HG03095 (cell line): ENCODE measurements at regions not wholly inside any gene's neighbourhood (a gene's known extent, or its start where the extent isn't known, plus 50 kb on each side); places are given as distances from the start of the nearest gene placed in this dataset.
"Not testable (repeated sequence)": the region's sequence is repeated elsewhere in the genome, so short reads cannot be mapped to it uniquely, and the experiment has no call there.

Experiments used
- ATAC-seq: cut with Tn5 transposase; IDR thresholded peaks from one replicate; pipeline ENCODE4 v1.9.1; 2021; ENCODE audit warnings: moderate library complexity; ENCODE audit not compliant: unreplicated experiment

GRCh38 chr4:71204056-71204455, 134.8 kb upstream of the SLC4A4 start:
- no peak for ATAC-seq

DNA sequence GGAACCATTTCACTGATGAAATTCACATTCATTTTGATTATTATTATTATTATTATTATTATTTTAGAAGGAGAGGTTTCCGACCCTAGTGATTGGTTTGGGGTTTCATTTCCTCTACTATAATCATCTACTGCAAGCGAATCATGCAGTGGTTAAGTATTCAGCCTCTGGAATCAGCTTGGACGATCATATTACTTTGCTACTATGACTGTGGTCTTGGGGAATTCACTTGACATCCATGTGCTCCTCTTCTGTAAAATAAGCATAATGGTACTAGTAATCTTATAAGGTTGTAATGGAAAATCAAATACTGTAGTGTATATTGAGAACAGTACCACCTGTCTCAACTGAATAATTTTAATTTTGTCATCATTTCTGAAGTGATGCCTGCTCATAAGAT, 132.1 kb upstream of the SLC4A4 start:
- ATAC-seq: no peak

GRCh38 chr4:71209161-71209560, 129.7 kb upstream of the SLC4A4 start:
- ATAC-seq: no peak

GRCh38 chr4:71210823-71211222, 128.0 kb upstream of the SLC4A4 start:
- ATAC-seq: no peak

DNA sequence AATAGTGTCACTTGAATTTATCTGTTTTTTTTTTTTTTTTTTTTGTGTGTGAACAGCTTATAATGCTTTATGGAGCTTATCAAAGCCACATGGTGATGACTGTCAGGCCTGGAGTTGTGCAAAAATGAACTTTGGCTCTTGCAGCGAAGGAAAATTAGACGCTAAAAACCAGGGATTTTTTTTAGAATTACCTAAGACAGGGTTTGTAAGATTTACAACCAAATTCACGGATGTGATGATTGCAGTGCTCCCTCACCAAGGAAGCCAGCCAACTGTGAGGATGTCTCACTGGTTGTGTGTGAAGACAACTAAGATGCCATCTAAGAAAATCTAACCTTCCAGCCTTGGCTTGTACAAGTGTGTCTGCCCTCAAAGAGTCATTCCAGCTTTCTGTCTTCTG, 127.1 kb upstream of the SLC4A4 start:
- no peak for ATAC-seq

DNA sequence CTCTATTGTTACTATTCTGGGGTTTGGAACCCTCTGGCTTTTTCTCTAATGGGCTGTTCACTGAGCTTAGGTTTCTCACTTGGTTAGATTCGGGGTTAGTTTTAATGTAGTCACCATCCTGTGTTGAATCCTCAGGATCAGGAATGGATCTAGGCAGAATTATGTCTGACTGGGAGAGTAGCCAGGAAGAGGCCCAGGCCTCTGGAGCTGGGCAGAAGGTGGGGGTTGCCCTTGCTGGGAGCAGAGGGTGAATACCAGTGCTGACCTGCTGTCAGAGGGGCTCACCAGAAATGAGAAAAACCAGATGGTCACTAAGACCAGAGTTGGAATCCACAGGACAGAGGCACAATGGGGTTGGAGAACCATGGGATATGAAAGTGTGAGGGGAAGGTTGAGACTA, 126.6 kb upstream of the SLC4A4 start:
- no peak for ATAC-seq

DNA sequence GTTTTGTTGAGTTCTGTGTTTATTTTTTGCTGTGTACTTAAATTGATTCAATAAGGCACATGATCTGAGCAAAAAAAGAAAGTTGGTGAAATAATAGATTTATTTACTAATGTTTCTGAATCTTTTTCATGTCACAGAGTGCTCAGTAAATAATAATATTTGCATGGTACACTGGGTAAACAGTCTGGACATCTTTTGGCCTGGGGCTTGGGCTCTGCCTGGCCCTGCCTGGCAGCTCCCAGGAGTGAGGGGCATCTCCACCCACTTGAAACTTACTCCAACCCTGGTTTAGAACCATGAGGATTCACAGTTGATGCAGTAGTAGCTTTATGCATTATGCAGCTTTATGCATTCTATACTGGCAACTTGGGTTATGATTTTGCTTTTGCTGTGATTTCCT, 124.2 kb upstream of the SLC4A4 start:
- no peak for ATAC-seq

DNA sequence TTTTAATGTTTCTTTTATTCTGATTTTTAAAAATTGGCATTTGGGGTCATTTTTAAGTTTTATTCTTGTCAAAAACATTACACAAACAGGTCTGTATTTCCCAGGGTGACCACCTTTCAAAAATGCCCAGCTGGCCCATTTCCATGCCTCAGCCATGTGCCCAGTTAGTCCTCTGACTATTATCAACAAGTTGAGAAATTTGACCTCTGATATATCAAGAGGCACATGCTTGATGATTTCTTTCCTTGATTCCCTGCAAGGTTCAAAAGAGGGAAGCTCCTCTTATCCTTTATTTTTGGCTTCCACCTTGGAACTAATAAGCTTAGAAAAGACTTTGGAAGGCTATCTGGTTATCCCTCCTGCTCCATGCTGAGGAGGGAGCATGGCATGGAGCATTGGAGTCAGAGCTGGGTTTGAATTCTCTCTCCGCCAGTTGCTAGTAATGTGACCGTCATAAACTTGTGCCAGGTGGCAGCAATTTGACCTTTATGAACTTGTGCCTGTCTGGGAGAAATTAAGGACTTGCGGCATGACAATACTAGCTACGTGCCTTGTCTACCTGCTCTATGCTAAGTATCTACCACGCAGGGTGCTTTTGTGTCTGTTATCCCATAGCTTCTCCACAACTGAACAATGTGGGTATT, 122.4 kb upstream of the SLC4A4 start:
- ATAC-seq: no peak

DNA sequence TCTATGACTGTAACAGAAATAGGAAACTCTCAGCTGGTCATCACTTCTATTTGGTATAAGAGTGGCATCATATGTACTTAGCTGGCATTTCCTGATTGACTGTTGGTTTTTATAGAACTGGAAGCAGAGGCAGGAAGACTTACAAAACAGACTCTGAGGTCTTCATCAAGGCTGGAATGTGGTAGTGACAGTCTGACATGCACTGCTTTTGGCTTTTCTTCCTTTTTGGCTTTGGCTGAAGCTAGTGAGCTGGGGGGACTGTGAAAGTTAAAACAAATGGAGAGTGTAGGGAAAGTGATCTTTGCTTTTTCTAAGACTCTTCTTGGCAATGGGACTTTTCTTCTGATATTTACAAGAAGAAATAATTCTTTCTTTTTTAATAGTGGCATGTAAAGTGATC, 121.1 kb upstream of the SLC4A4 start:
- no peak for ATAC-seq

DNA sequence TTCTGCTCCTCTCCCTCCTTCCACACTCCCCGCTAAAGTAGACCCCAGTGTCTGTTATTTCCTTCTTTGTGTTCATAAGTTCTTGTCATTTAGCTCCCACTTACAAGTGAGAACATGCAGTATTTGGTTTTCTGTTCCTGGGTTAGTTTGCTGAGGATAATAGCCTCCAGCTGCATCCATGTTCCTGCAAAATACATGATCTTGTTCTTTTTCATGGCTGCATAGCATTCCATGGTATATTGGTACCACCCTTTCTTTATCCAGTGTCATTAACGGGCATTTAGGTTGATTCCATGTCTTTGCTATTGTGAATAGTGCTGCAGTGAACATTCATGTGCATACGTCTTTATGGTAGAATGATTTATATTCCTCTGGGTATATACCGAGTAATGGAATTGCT, 118.0 kb upstream of the SLC4A4 start:
- not testable (repeated sequence) for ATAC-seq

- no peak for ATAC-seq
These were observed 117.0 kb upstream of the SLC4A4 start for GRCh38 chr4:71221510-71222466.

GRCh38 chr4:71222661-71223060, 116.2 kb upstream of the SLC4A4 start:
- ATAC-seq: no peak

- no peak for ATAC-seq
These were observed 109.1 kb upstream of the SLC4A4 start for GRCh38 chr4:71229477-71230270.

DNA sequence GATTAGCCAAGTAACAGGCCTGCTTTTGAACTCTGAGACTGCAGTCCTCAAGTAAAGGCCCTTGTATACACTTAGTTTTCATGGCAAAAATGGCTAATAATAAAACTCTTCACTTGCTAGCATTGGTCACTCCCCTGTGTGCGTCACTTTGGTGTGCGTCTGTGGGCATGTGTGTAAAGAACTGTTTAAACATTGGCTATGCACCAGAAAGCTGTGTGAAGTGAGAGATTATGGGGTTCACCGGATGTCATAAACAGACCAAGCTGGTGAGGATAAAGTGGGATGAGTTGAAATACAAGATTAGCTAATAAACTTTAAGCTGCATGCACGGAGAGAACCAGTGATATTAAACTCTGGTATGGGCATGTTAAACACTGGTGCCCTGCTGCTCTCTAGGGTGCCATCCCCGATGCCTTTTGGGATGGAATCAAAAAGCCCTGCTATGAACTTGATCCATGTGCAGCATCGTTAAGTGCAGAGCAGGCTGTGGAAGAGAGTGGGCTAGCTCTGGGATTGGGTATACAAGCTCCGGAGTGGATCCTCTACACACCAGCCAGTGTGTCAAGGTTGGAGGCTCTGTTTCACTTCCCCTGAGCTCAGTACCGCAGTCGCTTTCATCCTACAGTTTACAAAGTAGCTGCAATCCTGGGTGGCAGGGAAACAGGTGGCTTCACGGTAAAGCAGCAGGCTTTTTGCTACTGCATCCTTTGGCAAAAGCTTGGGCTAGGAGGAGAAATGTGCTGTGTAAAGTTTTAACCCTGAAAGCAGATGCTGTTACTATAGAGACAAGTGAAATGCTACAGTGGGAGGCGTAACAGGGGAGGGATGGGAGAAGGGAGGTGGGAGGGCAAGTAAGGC, 108.3 kb upstream of the SLC4A4 start:
- no peak for ATAC-seq

DNA sequence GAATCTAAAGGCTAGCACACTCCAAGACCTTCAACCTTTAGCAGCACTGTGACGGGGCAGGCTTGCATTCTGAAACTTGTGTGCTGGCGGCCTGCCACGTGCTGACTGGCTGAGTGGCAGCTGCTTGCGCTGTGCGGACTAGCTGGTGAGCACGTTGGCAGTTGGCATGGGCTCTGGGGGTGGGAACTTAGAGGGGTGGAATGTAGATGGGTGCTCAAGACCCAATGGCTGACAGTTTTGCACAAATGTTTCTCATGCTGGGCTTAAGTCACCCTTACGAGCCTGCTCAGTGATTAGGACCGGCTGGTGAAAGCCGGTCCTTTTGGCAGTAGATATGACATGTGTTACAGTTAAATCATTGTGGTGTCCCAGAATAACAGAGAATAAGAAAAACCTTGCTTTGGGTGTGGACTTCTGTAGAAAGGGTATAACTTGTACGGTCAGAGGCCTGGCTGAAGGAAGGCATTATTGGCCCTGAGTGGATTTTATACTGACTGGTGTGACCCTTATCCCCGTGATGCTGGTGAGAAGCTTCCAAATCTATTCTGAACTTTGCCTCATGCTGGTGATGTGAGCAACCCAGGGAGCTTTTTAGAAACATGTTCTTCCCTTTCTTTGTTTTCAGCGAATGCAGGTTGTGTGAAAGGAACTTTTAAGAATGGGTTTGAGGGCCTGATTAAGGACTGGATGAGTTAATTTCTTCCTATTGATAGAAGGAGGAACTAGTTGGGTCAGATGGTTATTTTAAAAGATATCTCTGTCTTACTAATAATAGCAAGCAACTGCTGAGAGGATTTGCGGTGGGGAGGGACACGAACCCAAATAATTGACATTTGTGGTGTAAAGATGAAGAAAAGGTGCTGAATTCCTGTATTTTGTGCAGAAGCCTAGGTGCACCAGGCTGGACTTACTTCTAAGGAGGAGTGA, 107.4 kb upstream of the SLC4A4 start:
- no peak for ATAC-seq

GRCh38 chr4:71232056-71232430, 106.8 kb upstream of the SLC4A4 start:
- no peak for ATAC-seq

GRCh38 chr4:71232846-71233245, 106.0 kb upstream of the SLC4A4 start:
- no peak for ATAC-seq

DNA sequence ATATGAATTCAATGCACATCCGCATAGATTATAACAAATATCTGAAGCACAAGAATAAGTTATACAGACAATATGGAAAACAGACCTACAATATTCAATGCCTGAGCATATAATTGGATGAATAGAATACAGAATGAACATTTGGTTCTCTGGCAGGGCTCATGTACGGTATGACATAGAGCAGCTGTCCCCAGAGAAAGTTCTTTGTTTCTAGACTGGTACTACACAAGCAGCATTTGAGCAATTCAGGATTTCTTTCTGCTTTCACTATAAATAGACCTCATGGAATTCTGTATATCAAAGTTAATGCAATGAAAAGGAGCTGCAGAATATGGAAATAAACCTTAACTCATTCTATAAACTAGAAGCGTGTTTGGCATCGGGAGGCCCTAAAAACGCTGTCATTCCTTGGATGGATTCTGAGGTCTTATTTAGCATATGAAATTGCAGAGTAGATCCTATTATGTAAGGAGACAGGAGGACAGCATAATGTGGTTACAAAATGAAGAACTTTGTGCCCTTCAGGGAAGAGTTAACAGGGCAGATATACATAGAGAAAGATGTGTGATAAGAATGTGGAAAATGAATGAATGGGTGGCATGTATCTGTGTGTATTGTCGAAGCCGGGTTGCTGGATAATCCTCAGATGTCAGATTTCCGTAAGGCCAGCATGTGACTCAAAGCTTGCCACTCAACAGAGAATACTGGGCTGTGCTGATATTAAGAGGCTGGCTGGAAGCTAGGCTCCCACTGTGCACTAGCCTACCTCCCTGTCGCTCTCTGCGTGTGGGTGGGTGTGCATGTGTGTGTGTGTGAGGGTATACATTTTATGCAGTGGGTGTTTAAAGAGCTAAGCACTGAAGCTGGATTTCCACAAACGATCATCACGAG, 103.3 kb upstream of the SLC4A4 start:
- no peak for ATAC-seq

DNA sequence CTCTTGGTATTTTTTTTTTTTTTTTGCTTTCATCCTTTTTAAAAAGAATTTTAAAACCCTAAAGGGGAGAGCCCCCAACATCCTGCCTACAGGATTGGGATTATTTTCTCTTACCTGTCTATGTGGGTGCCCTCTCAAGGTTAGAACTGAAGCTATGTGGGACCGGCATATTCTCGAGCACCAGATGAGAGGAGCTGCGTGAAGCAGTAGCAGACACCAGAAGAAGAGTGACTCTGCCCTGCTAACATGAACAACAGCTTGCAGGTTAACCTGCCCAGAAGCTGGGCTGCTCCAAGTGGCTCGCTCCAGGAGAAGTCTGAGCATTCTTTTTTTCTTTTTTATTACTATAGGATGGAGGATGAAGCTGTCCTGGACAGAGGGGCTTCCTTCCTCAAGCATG, 102.6 kb upstream of the SLC4A4 start:
- ATAC-seq: no peak
